ENCODE measurements at regions not wholly inside any gene's neighbourhood (a gene's known extent, or its start where the extent isn't known, plus 50 kb on each side); places are given as distances from the start of the nearest gene placed in this dataset.
"Not testable (repeated sequence)": the region's sequence is repeated elsewhere in the genome, so short reads cannot be mapped to it uniquely, and the experiment has no call there.

DNA sequence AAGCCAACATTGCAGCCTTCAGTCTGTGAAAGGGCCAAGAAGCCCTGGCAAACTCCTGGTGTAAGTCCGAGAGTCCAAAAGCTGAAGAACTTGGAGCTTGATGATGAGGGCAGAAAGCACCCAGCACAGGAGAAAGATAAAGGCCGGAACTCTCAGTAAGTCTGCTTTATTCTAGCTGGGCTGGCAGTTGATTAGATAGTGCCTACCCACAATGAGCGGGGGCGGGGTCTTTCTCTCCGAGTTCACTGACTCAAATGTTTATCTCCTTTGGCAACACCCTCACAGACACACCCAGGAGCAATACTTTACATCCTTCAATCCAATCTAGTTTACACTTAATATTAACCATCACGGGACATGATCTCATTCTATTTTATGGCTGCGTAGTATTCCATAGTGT is 1317.1 kb downstream of the SLITRK1 start:
- Mint-ChIP-seq H3K27me3 (no peaks in the 10 kb centered on the region), H3K36me3 (no peaks in the 10 kb centered on the region), H3K27ac (no peak overlapping the region), H3K4me3 (no peak overlapping the region), H3K4me1 (no peaks in the 10 kb centered on the region), H3K9me3 (peaks cover 2% of the 10 kb centered on the region)
- ATAC-seq (ENCODE audit: low read depth) (no peak), DNase-seq (ENCODE audit: low spot score in 2 of 2) (no peak)

DNA sequence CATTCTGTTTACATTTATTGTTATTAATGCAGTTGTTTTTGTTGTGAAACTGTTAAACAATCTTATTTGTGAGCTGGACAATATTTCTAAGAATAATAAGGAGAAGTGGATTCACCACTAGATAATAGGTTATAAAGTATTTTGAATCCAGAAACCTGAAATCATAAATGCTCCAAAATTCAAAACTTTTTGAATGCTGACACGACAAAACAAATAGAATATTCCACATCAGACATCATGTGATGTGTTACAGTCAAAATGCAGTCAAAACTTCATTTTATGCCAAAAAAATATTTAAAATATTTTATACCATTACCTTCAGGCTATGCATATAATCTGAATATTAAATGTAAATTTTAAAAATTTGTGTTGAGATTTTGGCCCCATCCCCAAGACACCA is 1321.4 kb downstream of the SLITRK1 start:
- Mint-ChIP-seq H3K36me3 (no peaks in the 10 kb centered on the region), H3K9me3 (peaks cover 3% of the 10 kb centered on the region), H3K27me3 (no peaks in the 10 kb centered on the region), H3K4me3 (no peak overlapping the region), H3K27ac (no peak overlapping the region), H3K4me1 (no peaks in the 10 kb centered on the region)
- ATAC-seq (ENCODE audit: low read depth) (no peak), DNase-seq (ENCODE audit: low spot score in 2 of 2) (no peak)

DNA sequence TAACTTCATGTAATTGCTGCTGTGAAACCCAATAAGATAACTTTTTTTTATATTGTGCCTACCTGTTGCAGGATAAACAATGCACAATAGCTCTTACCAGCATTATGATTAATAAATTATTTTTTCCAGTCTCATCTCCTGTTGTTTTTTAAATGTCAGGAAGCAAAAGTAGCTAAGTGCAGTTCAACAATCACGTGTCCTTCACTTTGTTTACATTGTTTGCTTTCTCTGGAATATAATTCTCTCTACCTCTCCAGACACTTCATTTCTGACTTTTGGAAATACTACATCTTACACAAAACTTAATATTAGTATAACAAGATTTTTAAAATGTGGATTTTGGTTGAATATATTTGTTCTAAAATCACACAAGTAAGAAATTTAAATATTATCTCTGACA is 1359.4 kb downstream of the SLITRK1 start:
- no peaks in the 10 kb centered on the region for H3K4me1 Mint-ChIP-seq
- no peak overlapping the region for H3K27ac Mint-ChIP-seq
- H3K4me3 Mint-ChIP-seq = no peak overlapping the region
- peaks cover 5% of the 10 kb centered on the region for H3K9me3 Mint-ChIP-seq
- DNase-seq (ENCODE audit: low spot score in 2 of 2) = no peak
- no peaks in the 10 kb centered on the region for H3K36me3 Mint-ChIP-seq
- no peak for ATAC-seq (ENCODE audit: low read depth)
- H3K27me3 Mint-ChIP-seq = no peaks in the 10 kb centered on the region

DNA sequence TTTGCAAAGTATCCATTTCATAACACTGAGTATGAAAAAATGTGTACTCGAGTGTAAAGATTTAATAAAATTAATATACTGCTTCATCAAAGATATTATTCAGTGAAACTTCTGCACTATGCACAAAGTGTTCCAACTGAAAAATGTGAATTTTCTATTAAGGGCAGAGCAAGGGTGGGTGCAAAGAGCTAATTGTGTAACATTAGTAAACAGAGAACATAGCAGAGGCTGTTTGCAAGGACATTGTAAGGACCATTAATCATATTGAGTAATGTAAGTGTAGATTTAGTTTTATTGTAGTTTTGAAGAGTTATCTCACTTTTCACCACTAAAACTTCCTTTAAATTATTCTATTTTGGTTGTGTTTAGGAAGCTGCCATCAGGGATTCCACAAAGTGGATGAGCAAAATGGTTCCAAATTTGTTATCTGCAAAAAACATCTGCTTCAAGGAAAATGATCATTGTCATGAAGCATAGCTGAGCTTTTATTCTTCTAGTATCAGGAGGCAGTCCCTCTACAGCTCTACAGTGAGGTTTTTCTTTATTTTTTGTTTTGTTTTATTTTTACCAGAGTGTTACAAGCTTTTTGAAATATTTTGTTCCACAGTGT is 1375.4 kb downstream of the SLITRK1 start:
- Mint-ChIP-seq H3K4me3 (no peak overlapping the region), H3K9me3 (no peaks in the 10 kb centered on the region), H3K4me1 (no peaks in the 10 kb centered on the region), H3K36me3 (no peaks in the 10 kb centered on the region), H3K27me3 (no peaks in the 10 kb centered on the region), H3K27ac (no peak overlapping the region)
- no peak for DNase-seq (ENCODE audit: low spot score in 2 of 2)
- ATAC-seq (ENCODE audit: low read depth) = no peak

DNA sequence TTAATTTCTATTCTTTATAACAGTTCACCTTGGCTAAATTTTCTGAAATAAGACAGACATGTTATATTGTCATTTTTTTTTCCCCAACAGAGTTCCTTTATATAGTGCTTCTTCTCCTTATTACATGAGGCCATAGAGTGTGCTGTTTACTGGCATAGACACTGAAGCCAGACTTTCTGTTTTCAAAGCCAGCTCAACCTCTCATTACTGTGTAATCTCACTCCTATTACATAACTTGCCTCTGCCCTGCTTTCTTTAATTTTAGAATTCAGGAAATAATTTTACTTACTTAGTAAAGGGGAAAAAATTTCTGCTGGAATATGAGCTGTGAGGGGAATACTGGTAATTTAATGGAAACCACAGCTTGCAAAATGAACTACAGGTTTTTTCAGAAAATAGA is 1380.4 kb downstream of the SLITRK1 start:
- Mint-ChIP-seq H3K27me3 (no peaks in the 10 kb centered on the region), H3K4me3 (no peak overlapping the region), H3K4me1 (no peaks in the 10 kb centered on the region), H3K9me3 (no peaks in the 10 kb centered on the region), H3K36me3 (no peaks in the 10 kb centered on the region), H3K27ac (no peak overlapping the region)
- no peak for DNase-seq (ENCODE audit: low spot score in 2 of 2)
- no peak for ATAC-seq (ENCODE audit: low read depth)

DNA sequence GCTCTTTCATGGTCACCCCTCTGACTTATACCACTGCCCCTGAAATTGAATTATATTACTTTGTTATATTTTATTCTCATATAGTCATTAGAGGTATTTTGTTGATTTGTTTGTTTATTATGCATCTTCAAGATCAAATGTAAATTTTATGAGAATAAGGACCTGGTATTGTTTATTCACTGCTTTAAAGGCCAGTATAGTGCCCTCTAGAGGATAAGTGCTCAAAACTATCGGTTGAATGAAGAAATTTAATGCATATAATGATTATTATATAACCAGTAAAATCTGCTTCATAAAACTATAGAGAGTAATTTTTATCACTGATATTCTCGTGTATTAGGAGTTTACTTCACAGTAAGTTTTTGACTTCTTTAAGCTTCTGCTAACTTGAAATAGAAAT is 1401.9 kb downstream of the SLITRK1 start:
- no peaks in the 10 kb centered on the region for H3K27me3 Mint-ChIP-seq
- no peak for DNase-seq (ENCODE audit: low spot score in 2 of 2)
- H3K4me1 Mint-ChIP-seq = no peaks in the 10 kb centered on the region
- H3K27ac Mint-ChIP-seq = no peak overlapping the region
- ATAC-seq (ENCODE audit: low read depth) = no peak
- H3K4me3 Mint-ChIP-seq = no peak overlapping the region
- H3K9me3 Mint-ChIP-seq = peaks cover 5% of the 10 kb centered on the region
- no peaks in the 10 kb centered on the region for H3K36me3 Mint-ChIP-seq

- no peaks in the 10 kb centered on the region for H3K36me3 Mint-ChIP-seq
- no peak for ATAC-seq (ENCODE audit: low read depth)
- no peaks in the 10 kb centered on the region for H3K4me1 Mint-ChIP-seq
- DNase-seq (ENCODE audit: low spot score in 2 of 2) = no peak
- no peak overlapping the region for H3K4me3 Mint-ChIP-seq
- peaks cover 4% of the 10 kb centered on the region for H3K9me3 Mint-ChIP-seq
- no peaks in the 10 kb centered on the region for H3K27me3 Mint-ChIP-seq
- H3K27ac Mint-ChIP-seq = no peak overlapping the region
Measured at GRCh38 chr13:82477436-82477835, 1404.8 kb downstream of the SLITRK1 start.

GRCh38 chr13:82467626-82468025 is 1414.6 kb downstream of the SLITRK1 start:
- Mint-ChIP-seq H3K27ac (no peak overlapping the region), H3K4me1 (no peaks in the 10 kb centered on the region), H3K36me3 (no peaks in the 10 kb centered on the region), H3K27me3 (no peaks in the 10 kb centered on the region), H3K9me3 (peaks cover 4% of the 10 kb centered on the region), H3K4me3 (no peak overlapping the region)
- no peak for DNase-seq (ENCODE audit: low spot score in 2 of 2)
- no peak for ATAC-seq (ENCODE audit: low read depth)

DNA sequence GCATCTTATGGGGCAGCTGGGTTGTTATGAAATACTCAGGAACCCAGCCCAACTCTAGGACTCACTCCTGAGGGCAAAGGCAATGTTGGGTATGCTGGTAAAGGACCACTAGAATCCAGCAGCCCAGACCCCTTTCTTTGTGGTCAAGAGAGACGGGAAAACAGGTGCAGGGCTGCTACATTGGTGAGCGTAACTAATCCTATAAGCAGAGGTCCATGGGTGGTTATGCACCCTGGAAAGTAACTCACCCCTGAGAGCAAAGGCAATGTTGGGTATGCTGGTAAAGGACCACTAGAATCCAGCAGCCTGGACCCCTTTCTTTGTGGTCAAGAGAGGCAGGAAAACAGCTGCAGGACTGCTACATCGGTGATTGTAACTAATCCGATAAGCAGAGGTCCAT is 1422.7 kb downstream of the SLITRK1 start:
- not testable (repeated sequence) for H3K4me1 Mint-ChIP-seq; H3K27me3 Mint-ChIP-seq; H3K4me3 Mint-ChIP-seq; H3K27ac Mint-ChIP-seq; ATAC-seq (ENCODE audit: low read depth); H3K36me3 Mint-ChIP-seq; DNase-seq (ENCODE audit: low spot score in 2 of 2)
- peaks cover 13% of the 10 kb centered on the region for H3K9me3 Mint-ChIP-seq

GRCh38 chr13:82458169-82458568 is 1424.1 kb downstream of the SLITRK1 start:
- no peak overlapping the region for H3K27ac Mint-ChIP-seq
- H3K36me3 Mint-ChIP-seq = no peaks in the 10 kb centered on the region
- DNase-seq (ENCODE audit: low spot score in 2 of 2) (no peak), ATAC-seq (ENCODE audit: low read depth) (no peak)
- no peaks in the 10 kb centered on the region for H3K4me1 Mint-ChIP-seq
- no peaks in the 10 kb centered on the region for H3K27me3 Mint-ChIP-seq
- H3K9me3 Mint-ChIP-seq = peaks cover 16% of the 10 kb centered on the region
- no peak overlapping the region for H3K4me3 Mint-ChIP-seq

GRCh38 chr13:82457548-82457947 is 1424.7 kb downstream of the SLITRK1 start:
- H3K36me3 Mint-ChIP-seq; H3K4me3 Mint-ChIP-seq; ATAC-seq (ENCODE audit: low read depth); DNase-seq (ENCODE audit: low spot score in 2 of 2); H3K4me1 Mint-ChIP-seq; H3K27me3 Mint-ChIP-seq; H3K27ac Mint-ChIP-seq: not testable (repeated sequence)
- peaks cover 16% of the 10 kb centered on the region for H3K9me3 Mint-ChIP-seq

DNA sequence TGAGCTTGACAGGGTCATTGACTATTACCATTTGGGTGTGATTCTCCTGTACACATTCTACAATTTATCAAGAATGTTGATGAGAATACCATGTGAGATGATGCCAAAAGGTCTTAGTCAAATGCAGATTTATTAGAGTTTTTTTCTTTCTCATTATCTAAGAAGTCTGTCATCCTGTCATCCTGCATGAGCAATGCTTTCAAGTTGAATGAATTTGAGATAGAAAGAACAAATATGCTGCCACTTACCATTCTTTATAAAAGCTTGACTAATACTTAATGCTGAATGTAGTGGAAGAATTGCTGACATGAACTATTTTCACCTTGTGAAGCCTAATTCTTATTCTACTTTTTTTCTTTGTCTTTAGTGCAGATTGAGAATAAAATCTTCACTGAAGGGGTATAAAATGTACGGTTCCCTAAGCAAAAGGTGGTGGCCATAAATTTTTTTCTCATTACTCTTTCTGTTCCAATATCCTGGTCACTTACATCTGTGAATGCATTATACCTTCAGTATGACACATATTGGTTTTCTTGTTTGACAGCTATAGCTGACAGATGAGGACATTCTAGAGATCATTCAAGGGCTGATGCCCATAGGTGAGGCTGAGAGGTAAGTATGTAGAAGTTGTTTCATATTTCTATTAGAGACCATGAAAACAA is 1434.7 kb downstream of the SLITRK1 start:
- Mint-ChIP-seq H3K27me3 (no peaks in the 10 kb centered on the region), H3K27ac (no peak overlapping the region), H3K4me1 (no peaks in the 10 kb centered on the region), H3K9me3 (peaks cover 3% of the 10 kb centered on the region), H3K36me3 (no peaks in the 10 kb centered on the region), H3K4me3 (no peak overlapping the region)
- DNase-seq (ENCODE audit: low spot score in 2 of 2) = no peak
- ATAC-seq (ENCODE audit: low read depth) = no peak

DNA sequence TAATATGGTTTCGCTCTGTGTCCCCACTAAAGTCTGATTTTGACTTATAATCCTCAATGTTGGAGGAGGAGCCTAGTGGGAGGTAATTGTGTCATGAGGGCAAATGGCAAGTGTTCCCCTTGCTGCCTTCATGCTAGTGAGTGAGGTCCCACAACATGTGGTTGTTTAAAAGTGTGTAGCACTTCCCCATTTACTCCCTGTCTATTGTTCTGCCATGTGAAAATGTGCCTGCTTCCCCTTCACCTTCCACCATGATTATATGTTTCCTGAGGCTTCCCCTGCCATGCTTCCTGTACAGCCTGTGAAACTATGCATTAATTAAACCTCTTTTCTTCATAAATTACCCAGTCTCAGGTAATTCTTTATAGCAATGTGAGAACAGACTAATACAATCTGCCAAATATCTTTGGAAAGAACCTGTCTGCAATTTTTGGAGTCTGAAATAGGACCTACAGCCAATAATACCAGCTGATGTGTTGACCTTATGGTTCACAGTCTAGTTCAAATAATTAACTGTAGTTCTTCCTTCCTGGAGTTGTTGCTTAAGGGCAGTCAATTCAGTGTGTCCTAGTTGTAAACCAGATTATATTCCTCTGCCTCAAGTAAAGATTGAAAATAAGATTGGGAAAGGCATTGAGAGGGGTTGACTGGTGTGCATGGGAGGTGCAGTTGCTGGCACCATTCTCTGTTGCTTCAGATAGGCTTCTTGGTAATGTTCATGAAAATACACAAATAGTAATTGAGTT is 1442.9 kb downstream of the SLITRK1 start:
- Mint-ChIP-seq H3K4me1 (no peaks in the 10 kb centered on the region), H3K27me3 (no peaks in the 10 kb centered on the region), H3K4me3 (no peak overlapping the region), H3K27ac (no peak overlapping the region), H3K36me3 (no peaks in the 10 kb centered on the region), H3K9me3 (peaks cover 10% of the 10 kb centered on the region)
- DNase-seq (ENCODE audit: low spot score in 2 of 2) (no peak), ATAC-seq (ENCODE audit: low read depth) (no peak)

GRCh38 chr13:82438320-82438719 is 1444.0 kb downstream of the SLITRK1 start:
- no peak overlapping the region for H3K27ac Mint-ChIP-seq
- no peak for ATAC-seq (ENCODE audit: low read depth)
- peaks cover 7% of the 10 kb centered on the region for H3K9me3 Mint-ChIP-seq
- no peak overlapping the region for H3K4me3 Mint-ChIP-seq
- no peak for DNase-seq (ENCODE audit: low spot score in 2 of 2)
- H3K27me3 Mint-ChIP-seq = no peaks in the 10 kb centered on the region
- no peaks in the 10 kb centered on the region for H3K36me3 Mint-ChIP-seq
- no peaks in the 10 kb centered on the region for H3K4me1 Mint-ChIP-seq

Data from memory B cell (primary cell).